GM12878 (cell line): ENCODE measurements at regions not wholly inside any gene's neighbourhood (a gene's known extent, or its start where the extent isn't known, plus 50 kb on each side); places are given as distances from the start of the nearest gene placed in this dataset.

Experiments
- ATAC-seq: fragments of 200-7000 bp; cut with Tn5 transposase; 3 replicates; pipeline ENCODE4 v1.9.1; 2020; ENCODE audit warnings: mild to moderate bottlenecking, moderate library complexity
- BruUV-seq: library from RNA; stranded (reverse); fragments of 400-500 nt; replicated peaks from 2 replicates; lab custom pipeline; 2021; lab: Mats Ljungman, UMichigan
- CTCF ChIA-PET: fragments of 300-600 bp; sonication (Branson Sonifier 250); formaldehyde crosslinking; extraction: SDS; loops from one replicate; lab custom pipeline; 2021; ENCODE audit warnings: inconsistent platforms; lab: Yijun Ruan, JAX
- POLR2A ChIA-PET: fragments of 350-600 bp; formaldehyde crosslinking; extraction: SDS; loops from one replicate; lab custom pipeline; 2021; ENCODE audit warnings: inconsistent platforms; lab: Charles Lee
- RAD21 ChIA-PET: fragments of 300-600 bp; sonication (Branson Sonifier 250); formaldehyde crosslinking; loops from one replicate; lab custom pipeline; 2023; ENCODE audit warnings: antibody characterized with exemption; ENCODE audit not compliant: unreplicated experiment; lab: Charles Lee
- SMC1A ChIA-PET: fragments of 300-600 bp; sonication (Branson Sonifier 250); formaldehyde crosslinking; loops from one replicate; lab custom pipeline; 2023; ENCODE audit not compliant: unreplicated experiment, uncharacterized antibody; lab: Charles Lee
- DNase-seq: peaks from one replicate; pipeline ENCODE4 v3.0.0-alpha.2; 2011; ENCODE audit warnings: low read depth, low spot score
- FAIRE-seq: peaks from 3 replicates; lab custom pipeline; 2011; peaks lifted over from hg19 to GRCh38; lab: Jason Lieb, UNC
- H2AFZ ChIP-seq: 2 replicates; pipeline ENCODE4 v1.6.0; 2011; ENCODE audit warnings: low read depth, low read length, control low read depth; ENCODE audit not compliant: control insufficient read depth
- H3K27ac ChIP-seq: 2 replicates; pipeline ENCODE4 v1.5.1; 2011; ENCODE audit warnings: control low read depth; ENCODE audit not compliant: control insufficient read depth, insufficient read depth
- H3K27me3 ChIP-seq, 2 experiments: replicated peaks in 1 of 2; 2 replicates each; pipeline versions ENCODE4 v1.6.0 to v1.6.1; 2011; ENCODE audit warnings: low read length in 1 of 2; ENCODE audit not compliant: control insufficient read depth in 2 of 2, insufficient read depth in 2 of 2
- H3K36me3 ChIP-seq, 2 experiments: 2 replicates each; pipeline ENCODE4 v1.5.1; 2011; ENCODE audit warnings: low read length in 1 of 2; ENCODE audit not compliant: control insufficient read depth in 2 of 2, insufficient read depth in 2 of 2
- H3K4me1 ChIP-seq: 2 replicates; pipeline ENCODE4 v1.6.1; 2011; ENCODE audit warnings: mild to moderate bottlenecking, low read length, moderate library complexity, mixed read lengths; ENCODE audit not compliant: control insufficient read depth, insufficient read depth
- H3K4me2 ChIP-seq: 2 replicates; pipeline ENCODE4 v1.6.0; 2011; ENCODE audit warnings: control low read depth; ENCODE audit not compliant: control insufficient read depth, insufficient read depth
- H3K4me3 ChIP-seq: fragments of 200-600 bp; sonication (generic); 2 replicates; pipeline ENCODE4 v1.5.1; 2016
- H3K79me2 ChIP-seq: 2 replicates; pipeline ENCODE4 v1.6.0; 2011; ENCODE audit warnings: low read length; ENCODE audit not compliant: control insufficient read depth, insufficient read depth
- H3K9ac ChIP-seq: 2 replicates; pipeline ENCODE4 v1.8.0; 2011; ENCODE audit warnings: low read length, control low read depth, mixed read lengths; ENCODE audit not compliant: control insufficient read depth, insufficient read depth
- H3K9me3 ChIP-seq: replicated peaks from 3 replicates; pipeline ENCODE4 v1.5.1; 2011; ENCODE audit warnings: mild to moderate bottlenecking, low read length; ENCODE audit not compliant: control insufficient read depth, insufficient read depth
- H4K20me1 ChIP-seq: 2 replicates; pipeline ENCODE4 v1.6.0; 2011; ENCODE audit not compliant: control insufficient read depth, insufficient read depth
- ATF7 ChIP-seq: fragments of 450-650 bp; IDR thresholded peaks from 2 replicates; pipeline ENCODE4 v1.6.1; 2016; ENCODE audit warnings: low read depth, mild to moderate bottlenecking
- CHD2 ChIP-seq: IDR thresholded peaks from 2 replicates; pipeline ENCODE4 v1.6.1; 2011; ENCODE audit warnings: low read depth, low read length, improper control_type of control experiment, borderline replicate concordance
- GABPA ChIP-seq: IDR thresholded peaks from 2 replicates; pipeline ENCODE4 v1.6.1; 2014; ENCODE audit warnings: antibody characterized with exemption, low read depth, mild to moderate bottlenecking, inconsistent platforms
- HDAC6 ChIP-seq: fragments of 200-600 bp; sonication (generic); IDR thresholded peaks from one replicate; pipeline ENCODE4 v1.8.0; 2017; ENCODE audit warnings: antibody characterized with exemption; ENCODE audit not compliant: unreplicated experiment
- RFX5 ChIP-seq: IDR thresholded peaks from 2 replicates; pipeline ENCODE4 v1.6.1; 2011; ENCODE audit warnings: low read depth, low read length, improper control_type of control experiment
- STAT3 ChIP-seq: IDR thresholded peaks from 2 replicates; pipeline ENCODE4 v1.6.1; 2011; ENCODE audit warnings: low read depth, low read length, improper control_type of control experiment
- TARDBP ChIP-seq: IDR thresholded peaks from 2 replicates; pipeline ENCODE4 v1.6.1; 2016; ENCODE audit warnings: borderline replicate concordance
- ZNF622 ChIP-seq: fragments of 450-650 bp; IDR thresholded peaks from 2 replicates; pipeline ENCODE4 v1.6.1; 2017; ENCODE audit warnings: mild to moderate bottlenecking, inconsistent platforms
- ZSCAN29 ChIP-seq: fragments of 450-650 bp; IDR thresholded peaks from 2 replicates; pipeline ENCODE4 v1.6.1; 2017; ENCODE audit warnings: mild to moderate bottlenecking, moderate library complexity
- WGBS: methylation state at CpG from one replicate; pipeline ENCODE4 v1.1.6; 2016; ENCODE audit warnings: low lambda C conversion rate; ENCODE audit not compliant: insufficient replicate concordance, insufficient coverage; ENCODE audit errors: missing lambda C conversion rate; 5-methylcytosine and 5-hydroxymethylcytosine counted together
- in situ Hi-C: fragments of 300-500 bp; cut with MboI; formaldehyde crosslinking; loops from 9 replicates; pipeline ENCODE4 v1.14.3; 2018; ENCODE audit warnings: mixed read lengths
- intact Hi-C: fragments of 100-400 bp; cut with micrococcal nuclease; formaldehyde crosslinking; loops from one replicate; pipeline ENCODE4 v1.14.2; 2022; ENCODE audit not compliant: unreplicated experiment
- TF ChIP-seq, protein P1 (sequence below): IDR thresholded peaks from 2 replicates; pipeline ENCODE4 v1.6.1; 2012; ENCODE audit warnings: mild to moderate bottlenecking, low read depth, low read length
- TF ChIP-seq, protein P2 (sequence below): fragments of 450-650 bp; IDR thresholded peaks from 2 replicates; pipeline ENCODE4 v1.6.1; 2017; ENCODE audit warnings: mild to moderate bottlenecking, low read depth, inconsistent platforms; ENCODE audit not compliant: poor library complexity, severe bottlenecking

DNA sequence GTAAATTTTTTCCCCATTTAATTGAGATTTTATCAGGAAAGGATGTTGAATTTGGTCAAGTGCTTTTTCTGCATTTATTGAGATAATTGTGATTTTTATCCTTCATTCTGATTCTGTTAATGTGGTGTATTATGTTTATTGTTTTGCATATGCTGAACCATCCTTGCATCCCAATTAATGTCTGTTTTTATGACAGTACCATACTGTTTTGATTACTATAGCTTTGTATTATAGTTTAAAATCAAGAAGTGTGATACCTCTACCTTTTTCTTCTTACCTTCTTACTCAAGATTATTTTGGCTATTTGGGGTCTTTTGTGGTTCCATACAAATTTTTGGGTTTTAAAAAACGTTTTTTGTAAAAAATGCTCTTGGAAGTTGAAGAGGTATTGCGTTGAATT lies 357.2 kb downstream of the REEP3 start (continued):
- TF ChIP-seq GABPA (no peak), ZSCAN29 (no peak), CHD2 (no peak), ZNF622 (no peak), HDAC6 (no peak), ATF7 (no peak)

DNA sequence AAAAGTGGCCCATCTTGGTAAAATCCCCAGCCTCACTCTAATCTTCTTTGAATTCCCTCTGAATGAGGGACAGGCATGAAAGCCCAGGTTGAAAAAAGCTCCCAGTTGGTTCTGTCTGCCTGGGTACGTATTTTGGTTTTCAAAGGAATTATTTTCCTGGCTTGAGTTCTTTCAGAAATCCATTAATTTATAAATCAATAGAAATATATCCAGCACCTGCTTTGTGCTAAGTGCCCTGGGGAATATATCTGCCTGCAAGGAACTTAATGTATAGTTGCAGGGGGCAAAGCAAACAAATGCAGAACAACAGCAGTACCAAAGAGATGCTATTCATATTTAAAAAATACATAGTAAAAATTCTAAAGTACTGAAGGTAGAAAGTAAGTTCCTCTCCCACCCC lies 362.7 kb downstream of the REEP3 start:
- ChIA-PET POLR2A (no interaction called here), RAD21 (no interaction called here), CTCF (interaction anchor here (0.9 to 2.2 kb wide), 2 partner anchors 17 to 94 kb away, joined by 4 to 7 read pairs; no protein-coding TSS in a partner anchor), SMC1A (interaction anchor here (1.7 kb wide), 1 partner anchor 17 kb away, joined by 4 read pairs; no protein-coding TSS in a partner anchor)
- no peaks in the 10 kb centered on the region for H3K36me3 ChIP-seq
- H3K9ac ChIP-seq: no peak overlapping the region
- H3K4me2 ChIP-seq: no peak overlapping the region
- FAIRE-seq: no peak
- no peaks in the 10 kb centered on the region for H3K79me2 ChIP-seq
- ATAC-seq: no peak
- DNase-seq: no peak
- in situ Hi-C loops: no loop called here
- no peaks in the 10 kb centered on the region for H3K4me1 ChIP-seq
- H3K4me3 ChIP-seq: no peak overlapping the region
- no peaks in the 10 kb centered on the region for H4K20me1 ChIP-seq
- intact Hi-C loops: no loop called here
- H3K9me3 ChIP-seq: no peaks in the 10 kb centered on the region
- 0% methylated on average over 1 of the region's 1 CpG for WGBS
- H2AFZ ChIP-seq: no peak overlapping the region
- no peak overlapping the region for H3K27ac ChIP-seq
- no TSS peak for BruUV-seq
- H3K27me3 ChIP-seq: no peaks in the 10 kb centered on the region
- TF ChIP-seq TARDBP: no peak

DNA sequence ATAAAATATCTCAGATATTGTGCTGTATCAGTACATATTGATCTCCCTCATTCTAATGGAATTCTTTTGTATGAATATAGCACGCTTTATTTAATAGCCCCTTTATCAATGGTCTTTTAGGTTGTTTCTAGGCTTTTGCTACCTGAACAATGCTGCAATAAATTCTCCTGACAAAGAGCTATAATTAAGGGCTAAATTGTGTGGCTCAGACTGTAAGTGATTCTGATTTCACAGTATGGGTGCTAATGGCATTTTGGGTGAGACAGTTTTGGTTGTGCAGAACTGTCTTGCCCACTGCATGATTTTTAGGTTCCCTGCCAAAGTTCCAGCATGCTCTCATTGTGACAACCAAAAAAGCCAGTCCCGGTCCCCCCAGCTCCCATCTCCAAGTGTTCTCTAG lies 363.2 kb downstream of the REEP3 start:
- DNase-seq (no peak), ATAC-seq (no peak), FAIRE-seq (no peak)
- WGBS: 0% methylated on average over 2 of the region's 2 CpGs
- H3K4me1 ChIP-seq: no peaks in the 10 kb centered on the region
- no peak overlapping the region for H2AFZ ChIP-seq
- H3K36me3 ChIP-seq: no peaks in the 10 kb centered on the region
- TF ChIP-seq, protein P1, sequence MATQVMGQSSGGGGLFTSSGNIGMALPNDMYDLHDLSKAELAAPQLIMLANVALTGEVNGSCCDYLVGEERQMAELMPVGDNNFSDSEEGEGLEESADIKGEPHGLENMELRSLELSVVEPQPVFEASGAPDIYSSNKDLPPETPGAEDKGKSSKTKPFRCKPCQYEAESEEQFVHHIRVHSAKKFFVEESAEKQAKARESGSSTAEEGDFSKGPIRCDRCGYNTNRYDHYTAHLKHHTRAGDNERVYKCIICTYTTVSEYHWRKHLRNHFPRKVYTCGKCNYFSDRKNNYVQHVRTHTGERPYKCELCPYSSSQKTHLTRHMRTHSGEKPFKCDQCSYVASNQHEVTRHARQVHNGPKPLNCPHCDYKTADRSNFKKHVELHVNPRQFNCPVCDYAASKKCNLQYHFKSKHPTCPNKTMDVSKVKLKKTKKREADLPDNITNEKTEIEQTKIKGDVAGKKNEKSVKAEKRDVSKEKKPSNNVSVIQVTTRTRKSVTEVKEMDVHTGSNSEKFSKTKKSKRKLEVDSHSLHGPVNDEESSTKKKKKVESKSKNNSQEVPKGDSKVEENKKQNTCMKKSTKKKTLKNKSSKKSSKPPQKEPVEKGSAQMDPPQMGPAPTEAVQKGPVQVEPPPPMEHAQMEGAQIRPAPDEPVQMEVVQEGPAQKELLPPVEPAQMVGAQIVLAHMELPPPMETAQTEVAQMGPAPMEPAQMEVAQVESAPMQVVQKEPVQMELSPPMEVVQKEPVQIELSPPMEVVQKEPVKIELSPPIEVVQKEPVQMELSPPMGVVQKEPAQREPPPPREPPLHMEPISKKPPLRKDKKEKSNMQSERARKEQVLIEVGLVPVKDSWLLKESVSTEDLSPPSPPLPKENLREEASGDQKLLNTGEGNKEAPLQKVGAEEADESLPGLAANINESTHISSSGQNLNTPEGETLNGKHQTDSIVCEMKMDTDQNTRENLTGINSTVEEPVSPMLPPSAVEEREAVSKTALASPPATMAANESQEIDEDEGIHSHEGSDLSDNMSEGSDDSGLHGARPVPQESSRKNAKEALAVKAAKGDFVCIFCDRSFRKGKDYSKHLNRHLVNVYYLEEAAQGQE: no peak
- TF ChIP-seq STAT3: no peak
- no peak for TF ChIP-seq RFX5
- TF ChIP-seq, protein P2, sequence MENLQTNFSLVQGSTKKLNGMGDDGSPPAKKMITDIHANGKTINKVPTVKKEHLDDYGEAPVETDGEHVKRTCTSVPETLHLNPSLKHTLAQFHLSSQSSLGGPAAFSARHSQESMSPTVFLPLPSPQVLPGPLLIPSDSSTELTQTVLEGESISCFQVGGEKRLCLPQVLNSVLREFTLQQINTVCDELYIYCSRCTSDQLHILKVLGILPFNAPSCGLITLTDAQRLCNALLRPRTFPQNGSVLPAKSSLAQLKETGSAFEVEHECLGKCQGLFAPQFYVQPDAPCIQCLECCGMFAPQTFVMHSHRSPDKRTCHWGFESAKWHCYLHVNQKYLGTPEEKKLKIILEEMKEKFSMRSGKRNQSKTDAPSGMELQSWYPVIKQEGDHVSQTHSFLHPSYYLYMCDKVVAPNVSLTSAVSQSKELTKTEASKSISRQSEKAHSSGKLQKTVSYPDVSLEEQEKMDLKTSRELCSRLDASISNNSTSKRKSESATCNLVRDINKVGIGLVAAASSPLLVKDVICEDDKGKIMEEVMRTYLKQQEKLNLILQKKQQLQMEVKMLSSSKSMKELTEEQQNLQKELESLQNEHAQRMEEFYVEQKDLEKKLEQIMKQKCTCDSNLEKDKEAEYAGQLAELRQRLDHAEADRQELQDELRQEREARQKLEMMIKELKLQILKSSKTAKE: no peak
- ChIA-PET CTCF (interaction anchor here (0.9 to 2.2 kb wide), 2 partner anchors 17 to 93 kb away, joined by 4 to 7 read pairs; no protein-coding TSS in a partner anchor), POLR2A (no interaction called here), SMC1A (no interaction called here), RAD21 (no interaction called here)
- no peak overlapping the region for H3K4me2 ChIP-seq
- no TSS peak for BruUV-seq
- no peaks in the 10 kb centered on the region for H4K20me1 ChIP-seq
- intact Hi-C loops: no loop called here
- H3K9me3 ChIP-seq: no peaks in the 10 kb centered on the region
- in situ Hi-C loops: no loop called here
- H3K79me2 ChIP-seq: no peaks in the 10 kb centered on the region
- H3K4me3 ChIP-seq: no peak overlapping the region
- no peak overlapping the region for H3K27ac ChIP-seq
- no peaks in the 10 kb centered on the region for H3K27me3 ChIP-seq
- no peak overlapping the region for H3K9ac ChIP-seq
